HG03108 (cell line): ENCODE measurements at regions not wholly inside any gene's neighbourhood (a gene's known extent, or its start where the extent isn't known, plus 50 kb on each side); places are given as distances from the start of the nearest gene placed in this dataset.

Experiments
- ATAC-seq: cut with Tn5 transposase; IDR thresholded peaks from one replicate; pipeline ENCODE4 v1.9.1; 2021; ENCODE audit warnings: moderate library complexity; ENCODE audit not compliant: unreplicated experiment

DNA sequence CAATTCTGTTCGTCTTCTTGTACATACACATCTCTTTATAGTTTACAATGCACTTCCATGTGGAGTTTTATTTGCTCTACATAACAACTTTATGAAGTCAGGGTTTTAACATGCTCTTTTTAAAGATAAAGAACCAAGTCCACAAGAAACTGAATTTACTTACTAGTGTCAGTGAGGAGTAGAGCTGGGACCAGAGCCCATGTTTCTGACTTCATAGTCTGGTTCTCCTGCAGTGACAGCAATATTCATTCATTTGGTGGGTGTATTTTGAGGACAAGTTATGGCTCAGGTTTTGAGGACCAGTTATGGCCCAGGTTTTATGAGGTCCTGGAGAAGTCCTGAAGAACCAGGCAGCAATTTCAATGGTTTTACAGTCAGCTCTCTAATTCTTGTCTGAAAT lies 481.9 kb upstream of the TNC start:
- ATAC-seq, result no peak

DNA sequence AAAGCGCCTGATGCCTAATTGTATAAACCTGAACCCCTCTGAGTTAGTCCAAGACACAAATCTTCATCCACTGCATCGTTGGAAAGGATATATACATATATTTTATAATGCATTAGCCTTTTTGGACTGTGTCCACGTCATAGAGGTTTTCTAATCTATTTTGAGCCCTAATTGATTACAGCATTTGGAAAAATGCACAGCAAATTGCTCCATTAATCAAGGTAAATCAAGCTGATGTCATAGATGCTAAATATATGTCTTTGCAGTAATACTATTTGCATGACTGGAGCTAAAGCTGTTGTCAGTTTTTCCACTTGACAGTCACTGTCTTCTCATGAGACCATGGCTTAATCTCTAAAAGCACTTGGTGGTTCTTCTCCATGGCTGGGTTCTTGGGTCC lies 483.5 kb upstream of the TNC start:
- ATAC-seq, result no peak

DNA sequence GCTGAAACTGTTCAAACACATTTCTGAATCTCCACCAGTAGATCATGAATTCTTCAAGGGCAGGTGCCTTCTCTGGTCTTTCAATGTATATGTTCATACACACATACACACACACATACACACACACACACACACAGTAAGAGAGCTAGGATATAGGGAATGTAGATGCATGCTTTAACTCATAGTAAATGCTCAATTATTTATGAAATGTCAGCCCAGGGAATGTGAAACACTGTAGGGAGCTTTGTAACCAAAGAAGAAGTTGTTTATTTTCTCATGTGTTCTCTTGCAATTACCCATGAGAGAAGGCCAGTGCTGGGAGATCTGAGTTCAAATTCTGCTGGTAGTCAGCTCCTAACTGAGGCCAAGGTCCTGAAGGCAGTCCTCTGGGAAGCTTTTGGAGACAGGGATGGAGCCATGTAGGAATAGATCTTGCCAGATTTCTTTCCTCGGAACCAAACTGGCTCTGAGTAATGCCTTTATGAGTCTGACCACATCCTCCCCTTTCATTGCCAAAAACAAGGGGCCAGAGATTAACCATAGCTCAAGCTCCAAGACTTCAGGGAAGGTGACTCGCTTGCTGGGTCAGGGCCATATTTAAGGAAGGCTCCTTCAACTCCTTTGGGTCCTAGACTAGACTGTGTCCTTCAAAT lies 487.0 kb upstream of the TNC start:
- ATAC-seq, result no peak

DNA sequence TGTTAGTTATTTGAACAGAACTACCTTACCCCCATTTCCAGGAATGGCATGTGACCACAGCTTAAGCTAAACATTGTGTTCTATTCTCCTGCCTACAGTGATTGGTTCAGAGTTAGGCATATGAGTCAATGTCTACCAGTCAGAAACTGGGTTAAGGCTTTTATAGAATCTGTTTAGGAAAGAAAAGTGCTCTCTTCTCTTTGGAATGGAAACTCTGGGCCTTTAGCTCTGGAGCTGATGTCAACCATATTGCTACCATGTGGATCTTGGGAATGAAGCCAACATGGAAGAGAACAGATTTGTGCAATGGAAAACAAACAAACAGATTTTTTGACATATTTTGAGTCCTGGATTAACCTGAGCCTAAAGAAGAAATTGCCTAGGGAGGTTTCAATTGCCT lies 488.9 kb upstream of the TNC start:
- no peak for ATAC-seq

DNA sequence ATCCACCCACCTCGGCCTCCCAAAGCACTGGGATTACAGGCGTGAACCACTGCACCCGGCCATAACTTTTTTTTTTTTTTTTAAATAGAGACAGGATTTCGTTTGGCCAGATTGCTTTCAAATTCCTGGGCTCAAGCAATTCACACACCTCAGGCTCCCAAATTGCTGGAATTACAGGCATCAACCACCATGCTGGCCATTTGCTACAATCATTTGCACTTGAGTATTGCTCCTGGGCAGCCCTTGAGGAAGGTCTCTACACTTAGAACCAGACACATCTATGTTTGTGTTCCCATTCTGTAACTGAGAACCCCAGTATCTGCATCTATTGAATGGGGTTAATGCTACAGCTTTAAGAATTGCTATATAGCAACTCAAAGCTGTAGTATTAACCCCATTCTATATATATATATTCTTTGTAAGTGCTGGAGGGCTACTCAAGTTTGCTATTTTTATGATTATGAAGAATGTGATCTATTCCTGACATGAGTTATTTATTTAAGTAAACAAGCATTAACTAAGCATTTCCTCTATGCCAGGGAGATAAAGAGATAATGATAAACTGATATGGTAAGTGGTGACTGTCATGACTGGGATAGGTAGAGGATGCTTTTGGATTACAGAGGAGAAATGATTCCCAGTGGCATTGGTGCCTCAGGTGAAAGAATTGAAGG lies 496.5 kb upstream of the TNC start:
- no peak for ATAC-seq

DNA sequence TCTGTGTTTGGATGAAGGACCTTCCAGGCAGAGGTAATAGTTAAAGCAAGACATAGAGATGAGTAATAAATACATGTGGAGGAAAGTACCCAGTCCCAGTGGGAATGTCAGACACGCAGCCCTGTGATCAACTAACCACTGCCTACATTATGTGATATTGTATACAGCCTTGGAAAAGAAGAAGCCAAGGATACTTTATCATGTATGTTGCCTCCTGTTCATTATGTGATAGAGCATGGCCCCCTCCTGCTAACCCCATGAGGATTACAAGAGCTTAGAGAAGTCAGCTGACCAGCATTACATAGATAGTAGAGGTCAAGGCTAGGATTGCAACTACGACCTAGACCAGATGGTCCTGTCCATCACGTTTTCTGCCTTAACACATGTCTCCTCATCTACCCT lies 497.0 kb upstream of the TNC start:
- no peak for ATAC-seq

DNA sequence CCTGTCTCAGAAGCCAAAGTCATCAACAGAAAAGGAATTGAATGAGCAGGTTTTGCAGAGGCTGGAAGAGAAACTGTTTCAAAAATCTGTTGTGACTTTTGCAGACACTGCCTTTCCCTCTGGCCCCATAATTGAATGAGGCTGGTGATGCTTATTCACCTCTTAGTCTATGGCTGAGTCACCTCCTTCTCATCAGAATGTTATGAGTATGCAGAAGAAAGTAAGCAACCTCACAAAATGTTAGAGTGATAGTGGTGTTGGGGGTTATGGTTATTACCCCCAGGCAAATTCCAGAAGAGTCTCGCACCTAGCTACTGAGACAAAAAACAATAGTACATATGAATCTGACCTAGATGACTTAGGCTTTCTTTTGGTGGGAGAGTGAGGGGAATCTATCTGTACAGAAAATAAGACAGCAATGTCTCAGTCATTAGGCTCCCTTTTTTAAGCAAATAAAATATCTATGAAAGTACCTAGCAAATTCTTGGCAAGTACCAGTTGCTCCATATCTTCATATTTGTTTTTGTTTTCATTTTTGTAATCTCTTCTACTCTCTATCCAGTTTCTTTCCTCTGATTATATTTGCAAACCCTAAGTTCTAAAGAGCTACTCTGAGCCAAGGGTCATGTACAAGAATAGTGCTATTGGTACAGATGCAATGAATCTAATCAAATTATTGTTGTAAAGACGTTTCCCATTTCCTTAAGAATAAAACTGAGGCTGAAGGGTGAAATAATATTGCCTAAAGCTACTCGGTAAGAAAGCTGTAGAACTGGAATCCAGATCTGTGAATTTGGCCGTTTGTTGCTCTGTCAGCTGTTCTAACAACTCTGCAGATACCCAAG lies 498.1 kb upstream of the TNC start:
- no peak for ATAC-seq

DNA sequence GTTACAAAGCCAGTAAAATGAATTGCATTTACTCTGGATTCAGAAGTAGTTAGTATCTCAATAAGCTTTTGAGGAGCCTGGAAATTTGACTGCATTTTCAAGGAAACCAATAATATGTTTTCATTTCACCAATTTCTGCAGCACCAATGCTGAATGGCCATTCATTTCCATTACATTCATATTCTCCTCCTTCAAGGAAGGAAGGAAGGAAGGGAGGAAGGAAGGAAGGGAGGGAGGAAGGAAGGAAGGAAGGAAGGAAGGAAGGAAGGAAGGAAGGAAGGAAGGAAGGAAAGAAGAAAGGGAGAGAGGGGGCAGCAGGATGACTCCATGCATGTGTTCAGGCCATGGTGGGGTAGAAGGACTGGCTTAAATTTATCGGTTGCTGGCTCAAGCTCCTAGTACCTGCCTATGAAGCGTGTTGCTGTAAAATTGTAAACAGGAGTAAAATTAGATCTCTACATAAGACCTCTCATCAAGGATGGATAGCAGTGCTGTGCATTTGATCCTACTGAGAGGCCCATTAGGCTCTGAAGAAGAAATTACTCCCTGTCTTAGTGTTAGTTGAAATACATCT lies 498.8 kb upstream of the TNC start:
- no peak for ATAC-seq

DNA sequence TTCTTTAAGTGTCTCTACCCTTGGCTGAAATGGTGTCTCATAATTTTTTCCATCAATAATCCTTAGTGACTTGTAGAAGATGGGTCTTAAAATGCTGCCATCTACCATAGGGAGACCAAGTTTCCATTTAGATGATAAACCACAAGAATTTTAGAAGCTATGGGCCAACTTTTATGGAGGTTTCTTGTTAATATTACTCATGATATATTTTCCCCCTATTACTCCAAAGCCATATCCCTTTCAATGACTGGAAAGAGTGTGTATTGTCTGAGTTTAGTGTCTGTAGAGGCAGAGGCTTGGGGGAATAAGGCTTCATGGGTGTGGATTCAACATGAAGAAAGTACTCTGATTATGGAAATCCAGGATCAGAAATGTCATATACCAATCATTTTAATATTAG lies 507.3 kb upstream of the TNC start:
- no peak for ATAC-seq

DNA sequence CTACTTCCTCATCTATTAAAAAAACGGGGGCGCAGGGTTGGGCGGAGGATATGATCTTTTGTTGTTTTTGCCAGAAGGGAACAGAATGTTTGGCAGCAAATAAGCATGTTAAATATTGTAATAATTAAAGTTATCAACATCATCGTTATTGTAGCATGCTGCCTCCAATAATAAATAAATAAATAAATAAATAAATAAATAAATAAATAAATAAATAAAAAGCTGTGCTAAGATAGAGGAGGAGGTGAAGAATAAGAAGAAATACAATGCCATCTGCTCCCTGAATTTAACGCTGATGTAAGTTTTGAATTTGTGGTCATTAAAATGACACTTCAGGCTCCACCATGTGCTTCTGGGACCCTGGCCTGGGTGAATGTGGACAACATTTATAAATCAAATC lies 508.0 kb upstream of the TNC start:
- no peak for ATAC-seq

DNA sequence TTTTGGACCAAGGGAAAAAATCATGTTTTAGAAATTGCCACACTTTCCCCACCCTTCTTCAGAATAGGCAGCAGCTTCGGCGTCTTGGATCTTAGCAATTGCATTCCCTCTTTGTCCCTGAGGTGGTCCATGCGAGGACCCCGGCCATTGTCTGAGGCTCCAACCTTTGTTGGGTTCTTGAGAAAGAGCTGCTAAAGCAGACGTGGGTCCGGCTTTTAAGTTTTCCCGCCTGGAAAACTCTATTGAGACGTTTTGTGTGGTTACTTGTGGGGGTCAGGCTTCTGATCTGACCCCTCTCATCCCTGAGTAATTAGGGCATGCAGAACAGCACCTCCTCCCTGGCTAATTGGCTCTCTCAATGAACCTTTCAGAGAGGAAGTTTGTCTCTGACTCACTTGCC lies 509.6 kb upstream of the TNC start:
- no peak for ATAC-seq

DNA sequence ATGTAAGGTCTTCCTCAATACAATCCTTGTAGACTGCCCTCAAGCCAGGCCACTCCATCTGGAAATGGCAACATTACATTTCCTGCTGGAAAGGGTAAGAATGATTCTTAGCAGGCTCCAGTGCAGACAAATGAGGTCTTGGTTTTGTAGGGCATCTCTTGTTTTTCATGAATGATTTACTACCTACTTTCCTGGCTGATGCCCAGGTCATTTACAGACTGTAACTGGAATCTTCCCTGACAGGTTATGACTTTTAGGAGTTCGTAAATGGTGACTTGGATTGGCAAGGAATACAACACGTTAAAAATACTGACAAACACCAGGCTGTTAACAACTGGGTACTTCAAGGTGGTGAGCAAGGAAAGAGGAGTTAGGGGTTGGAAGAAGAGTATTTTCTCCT lies 510.5 kb upstream of the TNC start:
- ATAC-seq, result no peak

DNA sequence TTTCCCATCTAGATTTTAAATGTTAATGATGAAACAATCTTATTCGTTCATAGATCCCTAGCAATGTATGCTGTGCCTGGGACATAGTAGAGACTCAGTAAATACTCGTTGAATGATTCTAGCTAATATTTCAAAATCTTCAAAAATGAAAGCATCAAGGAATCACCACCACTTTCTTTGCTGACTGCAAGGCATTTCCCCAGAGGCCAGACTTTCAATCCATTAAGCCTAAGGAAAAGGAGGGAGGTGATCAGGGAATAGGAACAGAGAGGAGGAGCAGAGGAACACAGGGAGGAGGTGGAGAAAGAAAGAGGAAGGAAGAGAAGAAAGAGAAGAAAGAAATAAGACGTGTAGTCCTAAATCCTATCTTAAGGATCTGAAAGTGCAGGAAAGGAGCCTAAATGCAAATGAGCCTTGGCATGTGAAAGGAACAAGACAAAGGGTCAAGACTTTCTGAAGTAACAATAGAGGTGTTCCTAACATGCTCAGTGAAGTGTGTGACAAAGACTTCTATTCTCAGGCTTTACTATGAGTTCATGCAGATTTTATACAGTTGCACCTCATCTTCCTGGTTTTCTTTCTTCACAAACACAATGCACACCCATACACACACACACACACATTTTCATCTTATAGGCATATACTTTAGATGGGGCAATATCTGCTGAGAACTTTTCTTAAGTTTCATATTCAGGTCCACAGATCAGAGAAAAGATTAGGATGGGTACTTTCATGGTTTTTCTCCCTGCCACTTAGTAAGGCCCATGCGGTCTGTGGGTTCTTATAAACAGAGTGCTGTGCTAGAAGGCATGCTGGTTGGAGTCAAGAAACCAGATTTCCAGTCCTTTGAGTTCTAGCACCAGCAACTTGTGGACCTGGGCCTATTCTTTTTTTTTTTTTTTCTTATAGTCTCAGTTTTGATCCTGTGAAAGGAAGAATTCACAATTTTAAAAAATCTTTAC lies 512.2 kb upstream of the TNC start:
- ATAC-seq, result no peak

DNA sequence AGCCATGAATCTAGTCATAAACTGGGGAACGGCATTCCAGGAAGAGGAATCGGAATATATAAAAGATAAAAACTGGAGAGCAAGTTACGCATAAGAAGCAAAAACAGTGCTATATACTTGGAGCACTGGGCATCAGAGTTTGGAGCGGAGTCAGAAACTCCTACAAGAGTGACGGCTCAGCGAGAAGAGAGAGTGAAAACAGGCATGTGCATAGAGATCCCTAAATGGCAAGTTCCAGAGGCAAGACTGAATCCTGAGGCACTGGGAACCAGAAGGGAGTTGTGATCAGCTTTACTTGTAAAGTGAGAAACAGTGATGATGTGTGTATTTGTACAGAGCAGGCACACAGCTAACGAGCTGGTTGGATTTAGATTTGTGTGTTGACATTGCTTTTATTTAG lies 514.4 kb upstream of the TNC start:
- ATAC-seq, result no peak

DNA sequence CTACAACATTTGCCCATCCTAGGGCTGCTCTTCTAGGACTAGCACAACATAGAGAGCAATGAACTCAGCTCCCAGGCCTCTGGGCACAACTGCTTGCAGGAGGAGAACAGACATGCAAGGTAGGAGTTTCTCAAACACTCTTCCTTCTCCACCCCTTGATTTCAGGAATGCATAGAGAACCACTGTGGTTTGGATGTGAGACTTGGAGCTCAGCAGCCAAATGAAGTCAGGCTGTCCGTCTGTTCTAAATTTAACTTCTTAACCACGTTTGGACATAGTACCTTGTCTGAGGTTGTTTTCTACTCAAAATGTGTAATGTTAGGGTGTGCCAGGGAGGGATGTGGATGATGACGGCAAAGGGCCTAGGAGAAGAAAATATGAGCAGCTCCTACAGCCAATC lies 515.1 kb upstream of the TNC start:
- ATAC-seq, result no peak

DNA sequence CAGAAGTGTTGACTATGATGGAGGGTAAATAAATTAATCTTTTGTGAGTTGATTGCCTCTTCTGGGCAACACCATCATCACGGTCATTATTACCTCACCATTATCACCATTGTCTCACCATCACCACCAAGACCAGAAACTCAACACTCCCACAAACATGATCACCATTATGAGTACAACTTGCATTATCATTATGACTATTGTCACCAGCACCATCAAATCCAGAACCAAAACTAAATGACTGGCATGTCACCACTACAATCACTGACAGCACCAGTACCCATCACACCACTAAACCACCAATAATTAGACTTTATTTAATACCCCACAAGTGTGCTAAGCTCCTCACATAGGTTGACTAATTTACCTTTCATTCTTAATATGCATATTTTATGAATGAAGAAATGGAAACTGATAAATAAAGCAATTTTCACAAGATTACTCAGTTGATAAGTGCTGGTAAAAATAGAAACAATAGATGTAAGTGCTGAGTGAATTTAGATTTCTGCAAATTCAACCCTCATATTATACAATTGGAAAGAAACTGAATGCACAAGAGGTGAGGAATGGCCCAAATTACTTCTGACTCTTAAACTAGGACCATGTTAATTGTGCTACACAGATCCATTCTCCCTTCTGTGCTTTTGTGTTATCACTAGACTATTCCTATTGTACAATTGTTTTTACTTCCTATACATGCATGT lies 517.8 kb upstream of the PAPPA start:
- no peak for ATAC-seq

DNA sequence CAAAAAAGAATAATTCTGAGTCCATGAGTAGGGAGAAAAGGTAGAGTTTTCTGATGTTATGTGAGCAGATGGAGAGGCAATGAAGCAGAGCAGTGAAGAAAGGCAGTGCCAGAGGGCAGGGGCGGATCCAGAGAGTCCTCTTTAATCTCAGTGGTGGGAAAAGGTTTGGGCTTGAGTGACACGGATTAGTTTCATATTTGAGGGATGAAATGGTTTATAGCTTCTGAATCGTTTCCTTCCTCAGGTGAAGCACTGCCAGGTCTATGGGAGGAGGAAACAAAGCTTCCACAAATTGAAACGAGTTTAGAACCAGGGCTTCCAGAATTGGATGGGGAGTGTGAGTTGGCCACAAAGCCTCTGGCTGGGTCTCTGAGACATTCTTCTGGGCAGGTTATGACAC lies 517.0 kb upstream of the PAPPA start:
- no peak for ATAC-seq

DNA sequence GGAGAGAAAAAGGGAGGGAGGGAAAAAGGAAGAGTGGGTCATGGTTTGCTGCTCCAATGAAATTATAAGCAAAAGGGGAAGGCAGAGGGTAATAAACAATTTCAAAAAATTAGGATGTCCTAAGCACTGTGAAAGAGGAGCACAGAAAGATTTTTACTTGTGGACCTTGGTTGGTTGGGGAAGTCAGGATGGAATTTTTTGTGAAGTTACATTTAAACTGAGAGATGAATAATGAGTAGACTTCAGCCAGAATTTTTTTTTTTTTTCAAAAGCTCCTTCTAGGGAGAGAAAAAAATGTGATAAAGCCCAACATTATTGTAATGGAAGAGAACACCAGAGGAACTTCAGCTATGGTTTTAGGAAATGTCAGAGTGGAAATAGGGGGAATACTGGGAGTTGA lies 515.9 kb upstream of the PAPPA start:
- no peak for ATAC-seq

DNA sequence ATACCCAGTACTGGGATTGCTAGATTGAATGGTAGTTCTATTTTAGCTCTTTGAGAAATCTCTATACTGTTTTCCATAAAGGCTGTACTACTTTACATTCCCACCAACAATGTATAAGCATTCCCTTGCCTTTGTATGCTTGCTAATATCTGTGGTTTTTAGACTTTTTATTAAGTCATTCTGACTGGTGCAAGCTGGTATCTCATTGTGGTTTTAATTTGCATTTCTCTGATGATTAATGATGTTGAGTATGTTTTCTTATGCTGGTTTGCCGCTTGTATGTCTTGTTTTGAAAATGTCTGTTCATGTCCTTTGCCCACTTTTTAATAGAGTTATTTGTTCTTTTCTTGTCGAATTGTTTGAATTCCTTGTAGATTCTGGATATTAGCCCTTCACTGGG lies 512.7 kb upstream of the PAPPA start:
- ATAC-seq, result no peak

DNA sequence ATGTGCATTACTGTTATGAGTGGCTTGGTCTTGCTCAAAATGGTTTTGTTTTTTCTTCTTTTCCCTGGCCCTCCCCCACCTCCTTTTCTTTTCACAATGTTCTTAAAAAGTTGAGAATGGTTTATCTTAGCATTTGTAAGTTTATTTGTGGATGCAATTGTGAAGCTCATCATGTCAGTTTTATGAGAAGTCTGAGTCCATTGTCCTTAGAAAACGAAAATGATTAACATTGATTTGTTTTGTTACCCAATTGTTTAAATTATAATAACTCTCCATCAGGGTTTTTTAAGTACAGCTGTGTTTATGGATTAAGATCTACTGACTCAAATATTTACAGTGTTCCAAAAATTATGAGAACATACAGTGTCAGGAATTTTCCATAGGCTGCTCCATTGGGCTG lies 511.3 kb upstream of the PAPPA start:
- no peak for ATAC-seq
